Esophagus squamous epithelium (tissue), 5 donors: ENCODE measurements at regions not wholly inside any gene's neighbourhood (a gene's known extent, or its start where the extent isn't known, plus 50 kb on each side); places are given as distances from the start of the nearest gene placed in this dataset.

Source experiments
- DNase-seq: peaks from one replicate; lab custom pipeline; 2025; lab: John Stamatoyannopoulos, UW
- H3K27ac ChIP-seq, 4 donors: fragments of 200-600 bp; sonication (generic); one replicate each; pipeline ENCODE4 v1.5.1; 2016 to 2019; ENCODE audit warnings: mild to moderate bottlenecking in 1 of 4
- H3K27me3 ChIP-seq, 4 donors: fragments of 200-600 bp; sonication (generic); 1 replicate in 3 of 4; 2 replicates in 1 of 4; pipeline versions ENCODE4 v1.5.1 to v1.6.0; 2017 to 2021; ENCODE audit warnings: antibody characterized with exemption in 1 of 4
- H3K36me3 ChIP-seq, 3 donors: fragments of 200-600 bp; sonication (generic); one replicate each; pipeline ENCODE4 v1.5.1; 2016 to 2019
- H3K4me1 ChIP-seq, 3 donors: fragments of 200-600 bp; sonication (generic); one replicate each; pipeline ENCODE4 v1.5.1; 2017 to 2019
- H3K4me3 ChIP-seq, 4 donors: fragments of 200-600 bp; sonication (generic); 1 replicate in 3 of 4; 2 replicates in 1 of 4; pipeline ENCODE4 v1.5.1; 2016 to 2019; ENCODE audit warnings: mild to moderate bottlenecking in 2 of 4, moderate library complexity in 1 of 4
- H3K9me3 ChIP-seq, 3 donors: fragments of 200-600 bp; sonication (generic); one replicate each; pipeline ENCODE4 v1.5.1; 2016 to 2019
- POLR2A ChIP-seq, 4 donors: fragments of 450-650 bp; IDR thresholded peaks; one replicate each; pipeline ENCODE4 v1.6.1; 2017; ENCODE audit warnings: antibody characterized with exemption in 4 of 4, mild to moderate bottlenecking in 4 of 4, moderate library complexity in 3 of 4
- WGBS, 2 donors: methylation state at CpG; one replicate each; pipeline ENCODE4 v1.1.5; 2018; 5-methylcytosine and 5-hydroxymethylcytosine counted together
- intact Hi-C: fragments of 100-400 bp; cut with DNase I; formaldehyde crosslinking; loops from one replicate; pipeline ENCODE4 v1.15.0; 2022
- TF ChIP-seq, protein P1 (sequence below), 6 experiments: fragments of 450-650 bp in 4 of 6; fragments of 200-600 bp in 2 of 6; sonication (generic) in 2 of 6; IDR thresholded peaks; one replicate each; pipeline ENCODE4 v1.5.1; 2016 to 2019; ENCODE audit warnings: antibody characterized with exemption in 6 of 6, mild to moderate bottlenecking in 4 of 6, moderate library complexity in 4 of 6
- donor health status: DM: yes; HTN: yes; CAD: no.

DNA sequence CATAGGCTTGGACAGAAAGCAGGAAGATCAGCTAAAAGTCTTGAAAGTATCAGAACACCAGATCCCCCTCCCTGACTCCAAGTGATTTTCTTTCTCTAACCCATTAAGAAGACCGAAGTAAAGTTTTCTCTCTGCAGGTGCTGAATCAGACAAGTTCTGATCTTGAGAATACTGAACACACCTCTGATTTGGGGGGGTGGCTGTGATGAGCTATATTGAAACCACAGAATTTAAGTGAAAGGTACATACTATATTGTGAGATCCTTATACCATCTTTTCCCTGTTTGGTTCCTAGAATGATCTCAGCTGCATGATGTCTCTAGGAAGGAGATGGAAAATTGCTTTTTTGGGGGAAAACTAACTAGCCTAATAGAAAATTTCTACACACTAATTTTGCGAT lies 196.0 kb downstream of the DIPK2A start:
- Histone ChIP-seq H3K4me3 (no peak overlapping the region), H3K9me3 (no peaks in the 10 kb centered on the region), H3K36me3 (no peaks in the 10 kb centered on the region), H3K27ac (no peak overlapping the region), H3K27me3 (no peaks in the 10 kb centered on the region), H3K4me1 (peaks cover 0 to 1% (median 0%) of the 10 kb centered on the region in 3 donors)
- no peak for DNase-seq
- 95 to 97% methylated on average over 2 of the region's 2 CpGs for WGBS, 2 donors
- no peak for TF ChIP-seq POLR2A (IDR thresholded peaks at IDR 0.05)
- TF ChIP-seq, protein P1, sequence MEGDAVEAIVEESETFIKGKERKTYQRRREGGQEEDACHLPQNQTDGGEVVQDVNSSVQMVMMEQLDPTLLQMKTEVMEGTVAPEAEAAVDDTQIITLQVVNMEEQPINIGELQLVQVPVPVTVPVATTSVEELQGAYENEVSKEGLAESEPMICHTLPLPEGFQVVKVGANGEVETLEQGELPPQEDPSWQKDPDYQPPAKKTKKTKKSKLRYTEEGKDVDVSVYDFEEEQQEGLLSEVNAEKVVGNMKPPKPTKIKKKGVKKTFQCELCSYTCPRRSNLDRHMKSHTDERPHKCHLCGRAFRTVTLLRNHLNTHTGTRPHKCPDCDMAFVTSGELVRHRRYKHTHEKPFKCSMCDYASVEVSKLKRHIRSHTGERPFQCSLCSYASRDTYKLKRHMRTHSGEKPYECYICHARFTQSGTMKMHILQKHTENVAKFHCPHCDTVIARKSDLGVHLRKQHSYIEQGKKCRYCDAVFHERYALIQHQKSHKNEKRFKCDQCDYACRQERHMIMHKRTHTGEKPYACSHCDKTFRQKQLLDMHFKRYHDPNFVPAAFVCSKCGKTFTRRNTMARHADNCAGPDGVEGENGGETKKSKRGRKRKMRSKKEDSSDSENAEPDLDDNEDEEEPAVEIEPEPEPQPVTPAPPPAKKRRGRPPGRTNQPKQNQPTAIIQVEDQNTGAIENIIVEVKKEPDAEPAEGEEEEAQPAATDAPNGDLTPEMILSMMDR (IDR thresholded peaks at IDR 0.05), result no peak
- intact Hi-C loops, result no loop called here

DNA sequence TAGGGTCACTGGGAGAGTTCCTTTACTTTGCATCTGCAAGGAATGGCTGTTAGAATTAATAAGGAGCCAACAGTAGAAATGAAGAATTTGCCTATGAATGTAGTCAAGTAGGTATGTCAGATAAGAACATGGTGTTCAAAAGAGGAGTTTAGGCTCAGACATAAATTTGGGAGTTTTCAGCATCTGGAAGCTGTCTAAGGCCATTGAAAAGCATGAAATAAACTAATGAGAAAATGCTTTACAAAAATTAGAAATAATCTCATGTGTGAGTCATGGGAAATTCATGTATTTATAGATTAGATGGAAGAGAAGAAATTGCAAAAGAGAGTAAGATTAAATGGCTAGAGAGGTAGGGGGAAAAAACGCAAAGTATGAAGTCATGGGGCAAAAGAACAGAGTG lies 201.9 kb downstream of the DIPK2A start:
- no peaks in the 10 kb centered on the region for H3K9me3 ChIP-seq
- intact Hi-C loops, result no loop called here

DNA sequence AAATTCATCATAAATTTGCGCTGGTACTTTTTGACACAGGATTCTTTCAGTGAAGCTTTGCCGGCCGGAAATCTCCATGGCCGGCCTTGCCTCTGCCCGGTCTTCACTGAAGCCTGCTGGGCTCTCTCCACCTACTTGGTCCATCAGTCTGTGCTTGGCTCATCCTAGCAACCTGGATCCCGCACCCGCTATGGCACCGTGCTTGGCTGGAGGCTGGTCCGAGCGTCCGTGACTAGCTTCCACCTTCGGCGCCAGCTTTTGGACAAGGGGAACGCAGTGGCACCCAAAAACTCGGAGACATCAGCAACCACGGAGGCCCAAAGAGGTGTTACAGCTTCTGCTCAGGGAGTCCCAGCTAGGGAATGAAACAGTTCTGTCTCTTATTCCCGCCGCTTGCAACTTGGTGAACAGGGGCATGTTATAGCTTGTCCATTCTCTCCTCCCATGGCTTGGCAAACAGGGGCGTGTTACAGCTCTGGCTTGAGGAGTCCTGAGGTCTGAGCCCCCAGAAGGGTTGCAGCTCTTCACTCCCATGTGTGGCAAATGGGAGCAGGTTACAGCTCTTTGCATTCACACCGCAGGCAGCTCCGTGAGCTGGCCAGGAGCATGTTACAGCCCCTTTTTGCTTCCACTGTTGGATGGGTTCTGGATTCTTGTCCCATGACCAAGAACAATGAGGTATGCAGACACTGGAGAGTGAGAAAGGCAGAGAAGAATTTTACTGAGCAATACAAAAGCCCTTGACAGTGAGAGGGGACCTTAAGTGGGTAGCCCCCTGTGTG lies 204.2 kb downstream of the DIPK2A start:
- intact Hi-C loops, result no loop called here
- TF ChIP-seq, protein P1 (IDR thresholded peaks at IDR 0.05), result no peak
- TF ChIP-seq POLR2A (IDR thresholded peaks at IDR 0.05), result no peak
- H3K27me3 ChIP-seq, result no peaks in the 10 kb centered on the region
- no peaks in the 10 kb centered on the region for H3K36me3 ChIP-seq
- WGBS, 2 donors, result 93 to 95% methylated on average over 8 to 15 of the region's 21 CpGs
- no peak overlapping the region for H3K4me3 ChIP-seq
- no peaks in the 10 kb centered on the region for H3K9me3 ChIP-seq
- no peak overlapping the region for H3K27ac ChIP-seq
- H3K4me1 ChIP-seq, result no peaks in the 10 kb centered on the region
- DNase-seq, result no peak

More for the DNA sequence above, 201.9 kb downstream of the DIPK2A start:
- H3K27ac ChIP-seq, result no peak overlapping the region
- no peak overlapping the region for H3K4me3 ChIP-seq
- 80 to 96% methylated on average over 1 of the region's 1 CpG for WGBS, 2 donors
- H3K27me3 ChIP-seq, result no peaks in the 10 kb centered on the region
- H3K36me3 ChIP-seq, result no peaks in the 10 kb centered on the region
- no peak for DNase-seq
- no peaks in the 10 kb centered on the region for H3K4me1 ChIP-seq
- no peak for TF ChIP-seq POLR2A (IDR thresholded peaks at IDR 0.05)
- TF ChIP-seq, protein P1 (IDR thresholded peaks at IDR 0.05), result no peak

DNA sequence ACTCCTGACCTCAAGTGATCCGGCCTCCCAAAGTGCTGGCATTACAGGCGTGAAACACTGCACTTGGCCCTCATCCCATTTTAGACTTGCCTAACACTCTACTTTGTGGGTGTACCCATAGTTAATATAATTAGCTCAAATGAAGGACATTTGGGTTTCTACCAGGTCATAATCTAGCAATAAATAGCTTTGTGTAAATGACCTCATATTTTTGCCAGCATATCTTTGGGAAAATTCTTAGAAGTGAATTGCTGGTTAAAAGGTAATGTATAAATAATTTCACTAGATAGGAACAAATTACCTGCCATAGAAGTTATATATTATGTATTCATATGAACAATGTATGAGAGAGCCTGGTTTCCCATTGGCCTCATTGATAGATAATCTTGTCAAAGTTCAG lies 206.0 kb downstream of the DIPK2A start:
- Histone ChIP-seq H3K9me3 (no peaks in the 10 kb centered on the region), H3K36me3 (no peaks in the 10 kb centered on the region), H3K27ac (no peak overlapping the region), H3K4me3 (no peak overlapping the region), H3K27me3 (no peaks in the 10 kb centered on the region), H3K4me1 (no peaks in the 10 kb centered on the region)
- no peak for TF ChIP-seq POLR2A (IDR thresholded peaks at IDR 0.05)
- TF ChIP-seq, protein P1 (IDR thresholded peaks at IDR 0.05), result no peak
- 92 to 96% methylated on average over 2 of the region's 2 CpGs for WGBS, 2 donors
- DNase-seq, result no peak
- intact Hi-C loops, result no loop called here

DNA sequence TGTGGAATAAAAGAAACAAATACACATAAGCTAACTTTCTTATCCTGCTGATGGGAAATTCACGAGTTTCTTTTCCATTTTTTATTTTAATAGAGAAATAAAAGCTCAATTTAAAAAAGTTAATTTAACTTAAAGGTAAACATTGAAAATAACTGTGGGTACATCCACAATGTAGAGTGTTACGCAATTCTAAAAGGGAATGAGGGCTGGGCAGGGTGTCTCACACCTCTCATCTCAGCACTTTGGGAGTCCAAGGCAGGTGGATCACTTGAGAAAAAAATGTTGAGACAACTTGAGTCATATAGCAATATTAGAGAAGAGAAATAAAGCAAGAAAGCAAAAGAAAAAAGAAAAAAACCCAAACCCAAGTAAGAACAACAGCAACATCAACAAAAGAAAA lies 207.0 kb downstream of the DIPK2A start:
- no peak overlapping the region for H3K27ac ChIP-seq
- no peak for DNase-seq
- TF ChIP-seq POLR2A (IDR thresholded peaks at IDR 0.05), result no peak
- TF ChIP-seq, protein P1 (IDR thresholded peaks at IDR 0.05), result no peak
- WGBS, 2 donors, result 84 to 86% methylated on average over 2 of the region's 2 CpGs
- H3K36me3 ChIP-seq, result no peaks in the 10 kb centered on the region
- H3K4me3 ChIP-seq, result no peak overlapping the region
- no peaks in the 10 kb centered on the region for H3K27me3 ChIP-seq
- intact Hi-C loops, result no loop called here
- H3K4me1 ChIP-seq, result no peaks in the 10 kb centered on the region
- H3K9me3 ChIP-seq, result no peaks in the 10 kb centered on the region
